ENCODE measurements at regions not wholly inside any gene's neighbourhood (a gene's known extent, or its start where the extent isn't known, plus 50 kb on each side); places are given as distances from the start of the nearest gene placed in this dataset.

DNA sequence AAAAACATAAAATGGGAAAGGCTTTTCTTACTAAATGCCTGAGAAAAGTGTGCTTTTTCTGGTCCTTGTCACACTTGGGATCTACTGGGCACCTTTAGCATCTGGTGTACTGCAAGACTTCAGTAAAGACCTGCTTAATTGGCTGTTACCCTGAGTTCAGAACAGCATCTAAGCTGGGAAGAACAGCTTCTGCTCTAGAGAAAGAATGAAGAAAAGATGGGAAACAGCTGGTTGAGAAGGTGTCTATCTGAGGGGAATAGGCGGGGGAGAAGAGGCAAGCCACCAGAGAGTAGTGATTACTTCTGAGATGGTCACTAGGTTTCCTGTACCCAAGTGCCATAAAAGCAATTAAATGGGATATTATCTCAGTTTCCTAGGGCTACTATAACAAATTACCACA is 128.2 kb upstream of the SPACA1 start:
- H3K9me3 Mint-ChIP-seq: no peaks in the 10 kb centered on the region
- intact Hi-C loops (cut with micrococcal nuclease): no loop called here
- no peak overlapping the region for H3K27ac Mint-ChIP-seq
- H3K36me3 Mint-ChIP-seq (ENCODE audit: low read depth): no peaks in the 10 kb centered on the region
- TF ChIP-seq, protein P1, sequence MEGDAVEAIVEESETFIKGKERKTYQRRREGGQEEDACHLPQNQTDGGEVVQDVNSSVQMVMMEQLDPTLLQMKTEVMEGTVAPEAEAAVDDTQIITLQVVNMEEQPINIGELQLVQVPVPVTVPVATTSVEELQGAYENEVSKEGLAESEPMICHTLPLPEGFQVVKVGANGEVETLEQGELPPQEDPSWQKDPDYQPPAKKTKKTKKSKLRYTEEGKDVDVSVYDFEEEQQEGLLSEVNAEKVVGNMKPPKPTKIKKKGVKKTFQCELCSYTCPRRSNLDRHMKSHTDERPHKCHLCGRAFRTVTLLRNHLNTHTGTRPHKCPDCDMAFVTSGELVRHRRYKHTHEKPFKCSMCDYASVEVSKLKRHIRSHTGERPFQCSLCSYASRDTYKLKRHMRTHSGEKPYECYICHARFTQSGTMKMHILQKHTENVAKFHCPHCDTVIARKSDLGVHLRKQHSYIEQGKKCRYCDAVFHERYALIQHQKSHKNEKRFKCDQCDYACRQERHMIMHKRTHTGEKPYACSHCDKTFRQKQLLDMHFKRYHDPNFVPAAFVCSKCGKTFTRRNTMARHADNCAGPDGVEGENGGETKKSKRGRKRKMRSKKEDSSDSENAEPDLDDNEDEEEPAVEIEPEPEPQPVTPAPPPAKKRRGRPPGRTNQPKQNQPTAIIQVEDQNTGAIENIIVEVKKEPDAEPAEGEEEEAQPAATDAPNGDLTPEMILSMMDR (IDR thresholded peaks at IDR 0.05): no peak
- DNase-seq (no peak), ATAC-seq (no peak)
- no peak overlapping the region for H3K4me3 Mint-ChIP-seq
- H3K4me1 Mint-ChIP-seq (ENCODE audit: low read depth): peaks cover 12% of the 10 kb centered on the region
- POLR2A ChIA-PET: no interaction called here
- CTCF ChIA-PET: no interaction called here
- no peaks in the 10 kb centered on the region for H3K27me3 Mint-ChIP-seq

DNA sequence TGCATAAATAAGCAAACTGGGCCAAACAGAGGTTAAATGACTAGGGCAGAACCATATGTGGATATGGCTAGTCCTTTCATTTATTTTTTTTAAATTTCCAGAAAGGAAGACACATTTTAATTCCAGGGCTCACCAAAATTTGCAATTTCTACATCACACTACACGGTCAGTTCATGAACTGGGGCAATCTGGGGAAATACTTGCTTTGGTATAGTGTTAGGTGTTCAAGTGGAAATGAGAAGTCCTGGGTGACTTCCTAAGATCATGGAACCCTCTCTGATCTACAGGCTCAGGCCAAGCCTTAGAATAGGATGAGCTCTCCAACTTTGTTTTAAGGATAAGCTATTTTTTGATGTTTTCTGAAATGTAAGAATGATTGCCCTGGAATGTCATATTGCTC is 128.6 kb upstream of the SPACA1 start:
- intact Hi-C loops (cut with micrococcal nuclease): no loop called here
- Mint-ChIP-seq H3K4me3 (no peak overlapping the region), H3K4me1 (ENCODE audit: low read depth) (peaks cover 12% of the 10 kb centered on the region), H3K27me3 (no peaks in the 10 kb centered on the region), H3K36me3 (ENCODE audit: low read depth) (no peaks in the 10 kb centered on the region), H3K27ac (no peak overlapping the region), H3K9me3 (no peaks in the 10 kb centered on the region)
- ATAC-seq (no peak), DNase-seq (no peak)
- TF ChIP-seq, protein P1 (IDR thresholded peaks at IDR 0.05): no peak
- ChIA-PET CTCF (interaction anchor here (1.3 kb wide), 1 partner anchor 86 kb away, joined by 4 read pairs; no protein-coding TSS in a partner anchor), POLR2A (no interaction called here)

DNA sequence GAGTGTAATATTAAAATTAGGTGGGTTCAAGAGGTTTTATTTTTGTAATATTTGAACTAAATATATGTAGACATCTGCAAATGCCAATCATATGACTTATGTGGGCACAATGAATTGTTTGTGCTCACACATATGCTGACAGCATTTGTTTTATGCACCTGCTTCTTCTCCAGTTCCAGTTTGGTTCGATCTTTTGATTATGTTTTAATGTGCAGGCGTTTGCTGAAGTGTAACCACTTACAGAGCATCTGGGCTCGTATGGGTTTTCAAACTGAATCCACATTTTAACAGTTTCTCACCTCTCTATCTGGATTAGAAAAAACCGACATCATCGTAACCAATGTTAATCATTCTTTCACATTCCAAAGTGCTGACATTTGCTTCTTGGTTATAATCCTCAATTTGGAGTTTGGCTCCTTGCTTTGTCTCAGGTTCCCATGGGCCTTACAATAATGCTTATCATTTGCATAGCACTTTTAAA is 129.1 kb upstream of the SPACA1 start:
- H3K36me3 Mint-ChIP-seq (ENCODE audit: low read depth): no peaks in the 10 kb centered on the region
- ATAC-seq (no peak), DNase-seq (no peak)
- H3K9me3 Mint-ChIP-seq: no peaks in the 10 kb centered on the region
- peaks cover 13% of the 10 kb centered on the region for H3K4me1 Mint-ChIP-seq (ENCODE audit: low read depth)
- no peaks in the 10 kb centered on the region for H3K27me3 Mint-ChIP-seq
- intact Hi-C loops (cut with micrococcal nuclease): no loop called here
- H3K4me3 Mint-ChIP-seq: no peak overlapping the region
- ChIA-PET CTCF (interaction anchor here (1.3 kb wide), 2 partner anchors 11 to 86 kb away, joined by 3 to 4 read pairs; no protein-coding TSS in a partner anchor), POLR2A (no interaction called here)
- H3K27ac Mint-ChIP-seq: no peak overlapping the region
- TF ChIP-seq, protein P1 (IDR thresholded peaks at IDR 0.05): no peak

DNA sequence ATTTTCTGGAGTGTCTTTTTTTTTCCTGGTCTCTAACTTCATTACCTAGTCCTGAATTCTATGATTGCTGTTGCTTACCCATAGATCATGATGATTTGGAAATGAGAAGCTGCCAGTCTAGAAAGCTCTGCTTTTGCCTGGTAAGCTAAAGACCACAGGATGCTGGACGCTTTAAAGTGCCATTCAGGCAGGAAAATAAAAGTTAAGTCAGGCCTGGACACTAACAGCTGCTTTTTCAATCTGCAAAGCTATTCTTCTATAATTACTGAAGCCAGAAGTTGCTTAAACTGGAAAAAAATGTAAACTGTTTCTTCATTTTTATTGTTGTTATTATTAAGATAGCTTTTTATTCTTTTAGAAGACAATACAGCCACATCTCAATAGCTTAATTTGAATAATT is 129.8 kb upstream of the SPACA1 start:
- CTCF ChIA-PET: interaction anchor here (0.6 to 1.3 kb wide), 3 partner anchors 11 to 415 kb away, joined by 3 to 4 read pairs (median 3); no protein-coding TSS in a partner anchor
- POLR2A ChIA-PET: no interaction called here
- intact Hi-C loops (cut with micrococcal nuclease): no loop called here
- H3K4me1 Mint-ChIP-seq (ENCODE audit: low read depth): peaks cover 13% of the 10 kb centered on the region
- no peak for DNase-seq
- H3K36me3 Mint-ChIP-seq (ENCODE audit: low read depth): no peaks in the 10 kb centered on the region
- no peak for ATAC-seq
- TF ChIP-seq, protein P1 (IDR thresholded peaks at IDR 0.05): no peak
- H3K4me3 Mint-ChIP-seq: no peak overlapping the region
- no peaks in the 10 kb centered on the region for H3K9me3 Mint-ChIP-seq
- H3K27ac Mint-ChIP-seq: no peak overlapping the region
- no peaks in the 10 kb centered on the region for H3K27me3 Mint-ChIP-seq

DNA sequence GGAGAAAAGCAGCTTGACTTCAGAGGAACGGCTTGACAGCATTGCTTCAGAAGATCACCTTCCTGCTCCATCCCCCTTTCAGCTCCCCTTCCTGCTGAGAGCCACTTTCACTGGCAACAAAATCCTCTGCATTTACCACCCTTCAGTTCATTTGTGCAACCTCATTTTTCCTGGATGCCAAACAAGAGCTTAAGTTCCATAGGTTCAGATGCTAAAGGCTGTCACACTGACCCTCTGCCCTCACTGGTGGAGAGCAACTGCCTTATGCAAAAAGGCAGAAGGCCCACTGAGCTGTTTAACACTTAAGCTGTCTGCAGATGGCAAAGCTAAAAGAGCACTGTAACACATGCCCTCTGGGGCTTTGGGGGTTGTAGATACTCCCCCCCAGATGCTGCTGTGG is 131.2 kb upstream of the SPACA1 start:
- no peaks in the 10 kb centered on the region for H3K9me3 Mint-ChIP-seq
- TF ChIP-seq, protein P1 (IDR thresholded peaks at IDR 0.05): no peak
- DNase-seq (no peak), ATAC-seq (no peak)
- H3K4me3 Mint-ChIP-seq: no peak overlapping the region
- no peaks in the 10 kb centered on the region for H3K27me3 Mint-ChIP-seq
- intact Hi-C loops (cut with micrococcal nuclease): no loop called here
- H3K27ac Mint-ChIP-seq: no peak overlapping the region
- CTCF ChIA-PET: interaction anchor here (1.4 kb wide), 1 partner anchor 14 kb away, joined by 3 read pairs; no protein-coding TSS in a partner anchor
- no peaks in the 10 kb centered on the region for H3K36me3 Mint-ChIP-seq (ENCODE audit: low read depth)
- H3K4me1 Mint-ChIP-seq (ENCODE audit: low read depth): peaks cover 10% of the 10 kb centered on the region
- POLR2A ChIA-PET: no interaction called here
